ENCODE measurements at regions not wholly inside any gene's neighbourhood (a gene's known extent, or its start where the extent isn't known, plus 50 kb on each side); places are given as distances from the start of the nearest gene placed in this dataset.

DNA sequence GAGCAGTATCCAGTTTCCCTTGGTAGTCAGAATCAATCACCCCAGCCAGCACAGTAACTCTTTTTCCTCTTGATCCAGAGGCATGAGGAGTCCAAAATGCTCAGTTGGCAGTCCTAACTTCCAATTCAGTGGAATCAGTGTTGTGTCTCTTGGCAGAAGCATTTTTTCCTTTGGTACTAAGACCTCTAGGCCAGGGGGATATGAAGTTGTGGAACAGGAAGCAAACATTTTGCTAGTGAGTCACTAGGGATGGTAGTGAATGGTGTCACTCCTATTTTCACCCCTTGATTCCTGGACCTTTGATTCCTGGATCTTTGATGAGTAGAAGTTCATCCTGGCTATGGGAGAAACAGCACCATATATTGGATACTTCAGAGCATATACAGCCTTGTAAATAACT is 70.5 kb upstream of the ALDH1A3 start:
- TF ChIP-seq, protein P1, sequence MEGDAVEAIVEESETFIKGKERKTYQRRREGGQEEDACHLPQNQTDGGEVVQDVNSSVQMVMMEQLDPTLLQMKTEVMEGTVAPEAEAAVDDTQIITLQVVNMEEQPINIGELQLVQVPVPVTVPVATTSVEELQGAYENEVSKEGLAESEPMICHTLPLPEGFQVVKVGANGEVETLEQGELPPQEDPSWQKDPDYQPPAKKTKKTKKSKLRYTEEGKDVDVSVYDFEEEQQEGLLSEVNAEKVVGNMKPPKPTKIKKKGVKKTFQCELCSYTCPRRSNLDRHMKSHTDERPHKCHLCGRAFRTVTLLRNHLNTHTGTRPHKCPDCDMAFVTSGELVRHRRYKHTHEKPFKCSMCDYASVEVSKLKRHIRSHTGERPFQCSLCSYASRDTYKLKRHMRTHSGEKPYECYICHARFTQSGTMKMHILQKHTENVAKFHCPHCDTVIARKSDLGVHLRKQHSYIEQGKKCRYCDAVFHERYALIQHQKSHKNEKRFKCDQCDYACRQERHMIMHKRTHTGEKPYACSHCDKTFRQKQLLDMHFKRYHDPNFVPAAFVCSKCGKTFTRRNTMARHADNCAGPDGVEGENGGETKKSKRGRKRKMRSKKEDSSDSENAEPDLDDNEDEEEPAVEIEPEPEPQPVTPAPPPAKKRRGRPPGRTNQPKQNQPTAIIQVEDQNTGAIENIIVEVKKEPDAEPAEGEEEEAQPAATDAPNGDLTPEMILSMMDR (IDR thresholded peaks at IDR 0.05) = no peak
- TF ChIP-seq POLR2A (IDR thresholded peaks at IDR 0.05) = no peak
- TF ChIP-seq EP300 (IDR thresholded peaks at IDR 0.05) = no peak

Data from ovary (tissue), 3 donors.